Neural crest cell (in vitro differentiated cells): ENCODE measurements at regions not wholly inside any gene's neighbourhood (a gene's known extent, or its start where the extent isn't known, plus 50 kb on each side); places are given as distances from the start of the nearest gene placed in this dataset.

Source experiments
- DNase-seq: peaks from one replicate; pipeline ENCODE4 v3.0.0; 2021; ENCODE audit warnings: low read depth, mixed read lengths, low spot score
- H3K27ac Mint-ChIP-seq: one replicate; pipeline ENCODE4 v1.8.0; 2021; ENCODE audit warnings: mild to moderate bottlenecking, mixed read lengths; ENCODE audit not compliant: unreplicated experiment
- H3K27me3 Mint-ChIP-seq: 2 replicates; pipeline ENCODE4 v1.8.0; 2021; ENCODE audit warnings: low read depth, mild to moderate bottlenecking, mixed read lengths
- H3K36me3 Mint-ChIP-seq: 2 replicates; pipeline ENCODE4 v1.8.0; 2021; ENCODE audit warnings: low read depth, mild to moderate bottlenecking, mixed read lengths
- H3K4me1 Mint-ChIP-seq: 2 replicates; pipeline ENCODE4 v1.8.0; 2021; ENCODE audit warnings: mixed read lengths
- H3K4me3 Mint-ChIP-seq: one replicate; pipeline ENCODE4 v1.8.0; 2021; ENCODE audit warnings: mild to moderate bottlenecking, mixed read lengths
- H3K9me3 Mint-ChIP-seq: 2 replicates; pipeline ENCODE4 v1.8.0; 2021; ENCODE audit warnings: mixed read lengths
- TF ChIP-seq, protein P1 (sequence below): fragments of 200-600 bp; sonication (generic); conservative IDR thresholded peaks from 2 replicates; pipeline ENCODE4 v1.5.0; 2021; ENCODE audit warnings: antibody characterized with exemption, mild to moderate bottlenecking

- TF ChIP-seq, protein P1, sequence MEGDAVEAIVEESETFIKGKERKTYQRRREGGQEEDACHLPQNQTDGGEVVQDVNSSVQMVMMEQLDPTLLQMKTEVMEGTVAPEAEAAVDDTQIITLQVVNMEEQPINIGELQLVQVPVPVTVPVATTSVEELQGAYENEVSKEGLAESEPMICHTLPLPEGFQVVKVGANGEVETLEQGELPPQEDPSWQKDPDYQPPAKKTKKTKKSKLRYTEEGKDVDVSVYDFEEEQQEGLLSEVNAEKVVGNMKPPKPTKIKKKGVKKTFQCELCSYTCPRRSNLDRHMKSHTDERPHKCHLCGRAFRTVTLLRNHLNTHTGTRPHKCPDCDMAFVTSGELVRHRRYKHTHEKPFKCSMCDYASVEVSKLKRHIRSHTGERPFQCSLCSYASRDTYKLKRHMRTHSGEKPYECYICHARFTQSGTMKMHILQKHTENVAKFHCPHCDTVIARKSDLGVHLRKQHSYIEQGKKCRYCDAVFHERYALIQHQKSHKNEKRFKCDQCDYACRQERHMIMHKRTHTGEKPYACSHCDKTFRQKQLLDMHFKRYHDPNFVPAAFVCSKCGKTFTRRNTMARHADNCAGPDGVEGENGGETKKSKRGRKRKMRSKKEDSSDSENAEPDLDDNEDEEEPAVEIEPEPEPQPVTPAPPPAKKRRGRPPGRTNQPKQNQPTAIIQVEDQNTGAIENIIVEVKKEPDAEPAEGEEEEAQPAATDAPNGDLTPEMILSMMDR: no peak
- no peak for DNase-seq
- no peaks in the 10 kb centered on the region for H3K9me3 Mint-ChIP-seq
- no peak overlapping the region for H3K27ac Mint-ChIP-seq
- no peak overlapping the region for H3K4me3 Mint-ChIP-seq
- no peaks in the 10 kb centered on the region for H3K27me3 Mint-ChIP-seq
- H3K36me3 Mint-ChIP-seq: no peaks in the 10 kb centered on the region
- peaks cover 23% of the 10 kb centered on the region for H3K4me1 Mint-ChIP-seq
These were observed 183.5 kb upstream of the PARD3B start for GRCh38 chr2:204361738-204362137.

GRCh38 chr2:204362581-204362980 is 182.7 kb upstream of the PARD3B start:
- H3K9me3 Mint-ChIP-seq: no peaks in the 10 kb centered on the region
- peaks cover 15% of the 10 kb centered on the region for H3K4me1 Mint-ChIP-seq
- H3K36me3 Mint-ChIP-seq: no peaks in the 10 kb centered on the region
- DNase-seq: no peak
- H3K27me3 Mint-ChIP-seq: no peaks in the 10 kb centered on the region
- no peak overlapping the region for H3K4me3 Mint-ChIP-seq
- H3K27ac Mint-ChIP-seq: no peak overlapping the region
- TF ChIP-seq, protein P1: no peak

- no peaks in the 10 kb centered on the region for H3K36me3 Mint-ChIP-seq
- H3K4me1 Mint-ChIP-seq: peaks cover 14% of the 10 kb centered on the region
- H3K9me3 Mint-ChIP-seq: no peaks in the 10 kb centered on the region
- DNase-seq: no peak
- H3K4me3 Mint-ChIP-seq: no peak overlapping the region
- H3K27me3 Mint-ChIP-seq: no peaks in the 10 kb centered on the region
- H3K27ac Mint-ChIP-seq: no peak overlapping the region
- TF ChIP-seq, protein P1: no peak
These were observed 181.8 kb upstream of the PARD3B start for GRCh38 chr2:204363513-204363912.

- DNase-seq: no peak
- TF ChIP-seq, protein P1: no peak
- Mint-ChIP-seq H3K4me1 (peaks cover 24% of the 10 kb centered on the region), H3K36me3 (no peaks in the 10 kb centered on the region), H3K9me3 (no peaks in the 10 kb centered on the region), H3K27ac (no peak overlapping the region), H3K4me3 (no peak overlapping the region), H3K27me3 (no peaks in the 10 kb centered on the region)
These were observed 180.3 kb upstream of the PARD3B start for GRCh38 chr2:204364860-204365535.

GRCh38 chr2:204365811-204366210 is 179.5 kb upstream of the PARD3B start:
- H3K9me3 Mint-ChIP-seq: no peaks in the 10 kb centered on the region
- peaks cover 30% of the 10 kb centered on the region for H3K4me1 Mint-ChIP-seq
- no peaks in the 10 kb centered on the region for H3K36me3 Mint-ChIP-seq
- no peaks in the 10 kb centered on the region for H3K27me3 Mint-ChIP-seq
- DNase-seq: no peak
- TF ChIP-seq, protein P1: no peak
- H3K4me3 Mint-ChIP-seq: no peak overlapping the region
- H3K27ac Mint-ChIP-seq: no peak overlapping the region
